ENCODE measurements at regions not wholly inside any gene's neighbourhood (a gene's known extent, or its start where the extent isn't known, plus 50 kb on each side); places are given as distances from the start of the nearest gene placed in this dataset.
"Not testable (repeated sequence)": the region's sequence is repeated elsewhere in the genome, so short reads cannot be mapped to it uniquely, and the experiment has no call there.

DNA sequence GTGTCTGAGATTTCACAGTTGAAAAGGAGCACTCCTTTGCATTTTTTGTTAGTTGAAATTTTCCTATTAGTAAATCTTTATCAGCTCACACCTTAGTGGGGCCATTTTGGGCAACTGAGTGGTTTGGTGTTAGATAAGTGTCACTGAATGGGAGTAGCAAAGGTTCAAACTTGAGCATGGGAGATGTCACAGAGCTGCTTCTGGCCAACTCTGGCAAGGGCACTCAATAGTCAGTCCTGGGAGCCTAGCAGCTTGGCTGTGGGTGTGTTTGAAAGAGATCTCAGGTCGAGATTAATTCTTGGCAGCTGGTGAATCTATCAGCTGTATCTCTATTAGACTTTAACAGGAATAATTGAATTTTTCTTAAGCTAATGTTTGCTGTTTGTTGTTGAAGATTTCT lies 579.3 kb downstream of the EDEM1 start:
- DNase-seq, result no peak

DNA sequence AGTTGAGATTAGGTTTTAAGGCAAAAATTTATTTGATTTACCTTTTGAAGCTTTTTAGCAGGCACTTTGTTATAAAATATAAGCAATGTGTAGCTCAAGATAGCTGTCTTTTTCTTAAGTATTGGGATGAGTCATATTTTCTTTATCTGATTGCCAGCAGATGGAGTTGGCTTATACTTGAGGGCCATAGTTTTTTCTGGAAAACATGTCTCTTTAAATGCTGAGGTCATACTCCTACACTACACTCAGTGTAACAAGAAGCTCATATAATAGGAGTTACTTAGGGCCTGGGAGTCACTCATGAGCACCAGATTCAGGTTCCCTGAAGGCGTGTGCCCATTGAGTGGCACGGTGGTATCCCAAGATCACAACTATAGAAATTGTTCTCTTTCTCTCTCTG lies 579.8 kb downstream of the EDEM1 start:
- DNase-seq, result no peak

DNA sequence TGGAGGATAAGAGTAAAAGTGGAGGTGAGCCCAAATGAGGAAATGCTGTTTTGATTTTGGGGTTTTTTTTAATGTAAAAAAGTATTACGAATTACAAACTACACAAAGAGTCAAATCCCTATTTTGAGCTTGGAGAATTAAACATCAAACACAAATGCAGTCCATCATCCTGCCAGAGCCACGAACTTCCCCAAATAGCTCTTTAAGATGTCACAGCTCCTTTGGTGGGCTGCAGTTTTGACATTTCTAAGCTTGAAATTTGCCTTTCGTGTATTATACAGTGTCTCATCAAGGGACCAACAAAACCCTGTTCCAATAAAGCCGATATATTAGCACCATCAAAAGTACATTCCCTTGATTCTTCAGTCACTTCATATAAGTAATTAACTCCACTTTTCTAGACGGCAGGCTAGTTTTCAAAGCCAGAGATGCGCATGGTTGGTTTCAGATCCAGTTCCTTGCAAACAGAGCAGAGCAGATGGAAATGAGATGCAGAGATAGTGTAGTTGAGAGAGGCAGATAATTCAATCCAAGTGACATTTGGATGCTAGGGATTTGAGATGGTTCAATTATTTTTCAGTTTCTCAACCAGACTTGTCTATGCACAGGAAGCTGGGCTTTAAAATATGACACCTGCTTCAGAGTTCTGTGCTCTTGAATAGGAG lies 580.9 kb downstream of the EDEM1 start:
- no peak for DNase-seq

DNA sequence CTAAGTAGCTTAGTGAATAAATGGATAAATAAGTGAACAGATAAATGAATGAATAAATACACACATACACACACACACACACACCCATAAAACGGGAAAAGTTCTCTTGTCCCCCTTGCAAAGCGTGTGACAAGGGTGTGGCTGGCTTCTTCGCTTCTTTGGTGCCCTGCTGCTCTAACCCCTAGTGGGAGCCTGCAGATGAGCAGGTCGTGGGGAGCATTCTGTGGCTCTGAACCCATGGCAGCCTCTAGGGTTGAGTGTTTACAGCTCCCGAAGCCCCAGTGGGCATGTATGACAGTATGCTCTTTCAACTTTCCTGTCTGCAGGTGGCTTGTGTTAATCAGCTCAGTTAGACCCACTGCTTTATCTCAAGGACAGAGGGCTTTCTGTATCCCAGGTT lies 582.3 kb downstream of the EDEM1 start:
- DNase-seq, result no peak

DNA sequence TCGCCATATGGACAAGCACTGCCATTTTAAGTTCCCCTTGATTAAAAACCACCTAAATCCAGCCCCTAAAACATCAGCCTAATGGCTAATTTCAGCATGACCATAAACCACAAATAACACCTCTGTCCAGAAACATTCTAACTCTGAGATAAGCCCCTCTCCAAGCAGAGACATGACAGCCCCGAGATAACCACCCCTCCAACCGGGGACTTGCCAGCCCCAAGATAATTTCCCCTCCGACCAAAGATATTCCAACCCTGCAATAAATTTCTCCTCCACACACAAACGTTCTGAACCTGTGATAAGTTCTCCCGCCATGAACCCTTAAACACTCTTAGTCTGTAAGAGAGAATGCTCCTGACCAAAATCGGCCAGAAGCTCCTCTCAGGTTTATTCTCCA lies 586.8 kb downstream of the EDEM1 start:
- no peak for DNase-seq

DNA sequence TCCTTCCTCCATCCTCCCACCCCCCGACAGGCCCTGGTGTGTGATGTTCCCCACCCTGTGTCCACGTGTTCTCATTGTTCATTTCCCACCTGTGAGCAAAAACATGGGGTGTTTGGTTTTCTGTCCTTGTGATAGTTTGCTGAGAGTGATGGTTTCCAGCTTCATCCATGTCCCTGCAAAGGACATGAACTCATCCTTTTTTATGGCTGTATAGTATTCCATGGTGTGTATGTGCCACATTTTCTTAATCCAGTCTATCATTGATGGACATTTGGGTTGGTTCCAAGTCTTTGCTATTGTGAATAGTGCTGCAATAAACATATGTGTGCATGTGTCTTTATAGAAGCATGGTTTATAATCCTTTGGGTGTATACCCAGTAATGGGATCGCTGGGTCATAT lies 587.6 kb downstream of the EDEM1 start:
- not testable (repeated sequence) for DNase-seq

DNA sequence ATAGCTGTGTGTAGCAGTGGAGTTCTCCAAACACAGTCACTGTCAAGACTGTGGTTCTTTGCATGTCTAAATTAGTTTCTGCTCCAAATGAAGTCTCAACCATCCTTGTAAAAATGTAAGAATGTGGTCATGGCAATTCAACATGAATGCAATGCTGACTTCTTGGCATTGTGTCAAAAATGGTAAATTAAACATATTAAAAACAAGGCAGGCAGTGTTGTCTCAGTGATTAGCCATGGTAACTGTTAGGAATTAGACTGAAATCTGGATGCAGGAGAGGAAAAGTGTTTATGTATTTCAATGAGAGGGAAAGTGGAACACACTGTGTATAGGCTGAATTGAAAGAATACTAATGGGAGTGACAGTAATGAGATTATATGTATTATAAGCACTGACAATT lies 597.2 kb downstream of the EDEM1 start:
- DNase-seq, result no peak

DNA sequence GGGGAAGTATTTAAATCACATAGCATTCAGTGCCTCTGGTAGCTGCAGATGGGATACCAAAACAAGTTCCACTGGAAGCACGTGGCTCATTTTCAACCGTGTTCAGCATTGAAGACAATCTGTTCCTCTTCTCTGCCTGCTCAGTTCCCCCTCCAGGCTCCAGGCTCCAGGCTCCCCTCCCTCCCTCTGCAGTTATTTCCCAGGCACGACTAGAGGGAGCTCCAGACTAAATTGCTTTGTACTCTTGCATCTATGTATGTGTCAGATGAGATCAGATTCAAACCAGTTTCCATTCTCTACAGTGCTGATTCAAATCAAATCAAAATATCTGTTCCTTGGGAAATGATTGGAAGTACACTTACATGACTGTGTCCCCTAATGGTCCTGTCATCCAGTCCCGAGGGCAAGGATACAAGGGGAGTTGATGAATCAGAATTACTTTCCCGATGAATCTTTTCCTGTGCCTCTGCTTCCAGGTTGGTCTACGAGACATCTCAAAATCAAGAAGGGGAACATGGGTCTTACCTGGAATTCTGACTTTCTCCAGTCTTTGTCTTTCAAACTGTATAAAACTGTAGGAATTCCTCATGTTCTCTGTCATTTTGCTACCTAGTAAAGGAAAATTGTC lies 600.5 kb downstream of the EDEM1 start:
- DNase-seq, result no peak

DNA sequence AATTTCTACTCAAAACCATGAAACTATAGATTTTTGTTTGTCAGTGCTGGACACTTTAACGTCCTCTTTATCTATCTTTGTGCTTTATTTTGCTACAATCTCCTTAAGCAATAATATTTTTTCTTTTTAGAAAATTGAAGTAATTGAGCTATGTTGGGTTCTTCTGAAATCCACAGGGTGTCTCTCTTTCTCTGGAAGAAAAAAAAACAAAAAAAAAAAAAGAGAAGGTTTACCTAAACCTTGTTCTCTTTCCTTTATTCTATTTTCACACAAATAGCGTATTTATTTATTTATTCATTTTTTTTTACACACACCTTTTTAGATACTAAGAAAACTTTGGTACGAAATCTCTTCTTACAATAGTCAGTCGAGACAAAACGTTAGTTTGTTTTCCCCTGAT lies 601.0 kb downstream of the EDEM1 start:
- no peak for DNase-seq

DNA sequence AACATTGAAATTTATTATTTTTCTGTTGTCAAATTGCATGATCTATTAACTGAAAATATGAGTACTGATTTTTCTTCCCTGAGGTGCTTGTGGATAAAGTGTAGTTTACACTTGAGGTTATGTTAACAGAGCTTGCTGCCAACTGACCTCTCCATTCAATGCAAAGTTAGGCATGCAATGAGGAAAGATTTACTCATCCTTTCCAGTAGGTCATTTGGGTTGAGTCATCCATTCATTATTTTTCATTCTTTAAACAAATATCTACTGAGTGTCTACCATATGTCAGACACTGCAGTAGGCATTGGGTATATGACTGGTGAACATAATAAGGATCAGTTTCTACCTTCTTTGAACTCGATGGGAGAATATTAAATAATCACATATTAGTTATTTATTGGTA lies 604.1 kb downstream of the EDEM1 start:
- DNase-seq, result no peak

DNA sequence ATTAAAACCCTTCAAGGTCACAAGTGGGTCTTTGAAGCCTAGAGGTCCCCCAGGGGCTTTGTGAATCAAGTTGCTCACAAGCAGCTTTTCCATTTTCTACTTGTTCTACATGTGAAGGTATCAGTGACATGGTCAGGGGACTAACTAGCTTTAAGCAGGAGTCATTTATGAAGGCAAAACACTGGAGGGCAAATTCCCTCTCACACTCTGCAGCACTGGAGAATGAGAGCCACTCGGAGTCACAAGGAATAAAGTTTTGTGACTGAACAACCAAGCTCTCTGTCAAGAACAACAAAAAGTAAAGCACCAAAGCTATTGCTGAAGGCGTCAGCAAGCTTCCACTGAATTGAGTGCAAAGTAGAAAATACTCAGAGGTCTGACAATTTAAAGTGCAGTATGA lies 609.0 kb downstream of the EDEM1 start:
- no peak for DNase-seq

DNA sequence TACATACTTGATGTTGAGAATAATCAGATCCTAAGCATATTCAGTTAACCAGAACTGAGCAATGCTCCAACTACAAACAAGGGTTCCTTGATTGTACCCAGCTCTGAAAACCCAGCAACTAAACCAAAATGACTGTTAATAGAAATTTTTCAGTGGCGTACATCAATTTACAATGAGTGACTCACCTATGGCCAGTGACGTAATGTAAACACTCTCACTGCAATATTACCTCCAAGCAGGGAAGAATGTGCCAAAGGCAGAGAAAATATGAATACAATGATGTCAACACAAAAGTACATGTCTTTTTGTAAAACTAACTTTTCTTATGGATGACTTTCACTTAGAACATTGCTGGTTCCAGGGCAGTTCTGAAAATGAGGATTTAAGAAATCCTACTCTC lies 611.3 kb downstream of the EDEM1 start:
- no peak for DNase-seq

DNA sequence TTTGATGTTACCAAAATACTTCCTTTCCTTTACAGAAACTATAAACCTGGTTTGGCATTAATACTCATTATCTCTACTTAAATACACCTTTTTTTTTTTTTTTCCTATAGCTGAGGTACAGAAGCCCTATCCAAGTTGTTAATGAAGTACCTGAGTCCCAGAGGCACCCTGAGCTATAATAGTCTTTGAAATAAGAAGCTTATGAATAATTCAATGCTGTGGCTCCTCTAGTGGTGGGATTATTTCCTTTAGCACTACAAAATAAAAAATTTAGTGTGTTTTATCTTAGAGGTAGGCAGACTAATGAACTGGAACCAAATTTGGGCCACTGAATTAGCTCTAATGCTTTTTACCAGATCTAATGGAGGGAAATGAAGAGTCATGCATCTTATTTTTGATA lies 611.9 kb downstream of the EDEM1 start:
- DNase-seq, result no peak

DNA sequence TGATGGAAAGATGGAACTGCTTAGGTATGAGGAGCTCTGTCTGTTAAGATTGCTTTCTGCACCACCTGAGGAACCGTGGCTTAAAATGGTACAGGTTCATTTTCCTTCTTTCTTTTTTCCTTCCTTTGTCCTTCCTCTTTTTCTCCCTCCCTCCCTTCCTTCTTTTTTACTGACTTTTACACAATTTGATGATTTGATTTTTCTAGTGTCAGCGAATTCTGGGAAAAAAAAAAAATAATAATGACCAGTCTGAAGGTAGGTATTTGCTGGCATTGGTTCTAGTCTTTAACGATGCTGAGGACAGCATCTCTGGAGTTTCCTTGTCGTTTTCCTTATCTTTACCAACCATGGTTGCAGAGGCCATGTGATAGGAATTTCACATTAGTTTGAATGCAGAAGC lies 613.5 kb downstream of the EDEM1 start:
- DNase-seq, result no peak

DNA sequence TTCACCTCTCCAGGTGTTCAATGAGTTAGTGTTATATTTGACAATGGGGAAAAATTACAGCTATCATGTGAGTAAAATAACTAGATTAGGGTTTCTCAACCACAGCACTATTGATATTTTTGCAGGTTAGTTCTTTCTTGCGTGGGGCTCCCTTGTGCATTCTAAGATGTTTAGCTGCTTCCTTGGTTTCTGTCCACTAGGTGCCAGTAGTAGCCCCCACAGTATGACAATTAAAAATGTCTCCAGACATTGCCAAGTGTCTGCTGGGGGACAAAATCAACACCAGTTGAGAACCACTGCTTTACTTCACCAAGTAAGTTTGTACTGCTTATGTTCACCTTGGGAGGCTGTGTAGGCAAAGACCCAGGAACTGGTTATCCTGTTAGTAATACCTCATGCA lies 618.7 kb downstream of the EDEM1 start:
- DNase-seq, result no peak

DNA sequence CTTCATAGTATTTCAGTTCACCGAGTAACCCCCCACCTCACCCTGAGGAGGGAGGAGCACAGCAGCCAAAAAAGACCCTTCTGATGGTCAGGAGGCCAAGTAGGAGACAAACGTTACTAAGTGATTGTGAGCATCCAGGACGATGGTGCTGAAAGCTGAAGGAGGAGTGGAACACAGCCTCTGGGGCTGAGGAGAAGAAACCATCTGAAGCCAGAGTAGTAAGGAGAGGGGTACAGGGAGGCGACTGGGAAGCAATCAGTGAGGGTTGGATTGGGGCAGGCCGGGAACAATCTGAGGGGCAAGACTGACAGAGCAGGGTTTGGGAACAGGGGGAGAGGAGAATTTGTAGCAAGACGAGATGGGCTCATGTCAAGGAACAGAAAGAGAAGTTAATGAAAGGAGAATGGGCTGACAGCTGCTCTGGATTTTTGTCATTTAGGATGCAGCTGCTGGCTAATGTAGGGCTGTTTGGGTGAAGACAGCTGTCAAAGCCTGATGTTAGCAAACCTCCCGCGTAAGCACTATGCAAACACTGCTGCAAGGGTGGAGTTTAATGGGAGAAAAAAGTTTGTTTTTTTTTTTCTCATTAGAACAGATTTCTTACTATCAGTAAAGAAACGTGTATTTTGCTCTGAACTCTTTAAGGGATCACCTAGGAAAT lies 622.2 kb downstream of the EDEM1 start:
- DNase-seq, result no peak

DNA sequence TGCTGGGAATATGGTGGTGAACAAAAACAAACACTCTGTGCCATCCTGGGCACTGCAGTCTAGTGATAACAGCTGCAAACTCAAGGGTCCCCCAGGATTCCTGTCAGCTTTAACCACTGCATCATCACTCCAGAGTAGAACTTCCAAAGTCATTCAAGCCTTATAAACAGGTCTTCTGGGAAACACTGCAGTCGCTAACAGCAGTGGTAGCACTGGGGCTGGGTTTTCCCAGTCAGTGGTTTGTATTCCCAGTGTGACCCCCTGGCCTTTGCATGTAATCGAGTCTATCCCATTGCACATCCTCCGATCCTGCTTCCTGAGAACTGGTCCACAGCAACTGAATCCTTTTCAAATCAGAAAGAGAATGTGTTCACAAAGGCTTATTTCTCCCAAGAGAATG lies 623.5 kb downstream of the EDEM1 start:
- no peak for DNase-seq

DNA sequence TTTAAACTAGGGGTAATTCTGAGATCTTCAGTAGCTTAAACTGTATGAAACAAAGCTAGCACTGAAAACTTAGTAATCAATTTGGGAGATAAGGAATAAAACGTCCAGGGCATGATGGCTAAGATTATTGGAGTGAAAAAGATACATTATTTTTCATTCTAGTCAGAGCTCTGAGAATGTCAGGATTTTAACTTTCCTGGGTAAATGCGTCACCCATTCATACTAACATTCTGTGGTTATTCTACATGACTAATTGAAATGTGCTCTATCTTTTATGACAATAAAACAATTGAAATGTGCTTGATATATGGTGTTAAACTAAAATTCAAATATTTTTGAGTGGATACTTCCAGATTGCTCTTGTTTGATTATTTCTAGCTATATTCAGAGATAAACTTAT lies 626.0 kb downstream of the EDEM1 start:
- DNase-seq, result no peak

DNA sequence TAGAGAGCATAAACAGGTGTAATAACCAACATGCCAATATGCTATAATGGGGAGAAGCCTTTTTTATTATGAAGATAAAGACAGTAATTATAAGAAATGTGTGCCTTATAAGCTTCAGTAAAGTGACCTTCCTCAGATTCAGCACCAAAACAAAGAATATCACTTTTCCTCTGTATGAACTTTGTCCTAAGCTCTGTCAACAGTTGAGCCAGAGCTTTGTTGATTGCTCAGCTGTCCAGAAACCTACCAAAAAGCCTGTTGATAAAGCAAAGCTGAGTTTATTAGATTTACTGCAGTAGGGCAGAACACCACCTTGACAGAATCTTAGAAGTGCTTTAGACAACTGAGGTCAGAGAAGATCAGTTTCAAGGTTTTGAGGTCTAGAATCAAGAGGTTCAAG lies 635.3 kb downstream of the EDEM1 start:
- no peak for DNase-seq

DNA sequence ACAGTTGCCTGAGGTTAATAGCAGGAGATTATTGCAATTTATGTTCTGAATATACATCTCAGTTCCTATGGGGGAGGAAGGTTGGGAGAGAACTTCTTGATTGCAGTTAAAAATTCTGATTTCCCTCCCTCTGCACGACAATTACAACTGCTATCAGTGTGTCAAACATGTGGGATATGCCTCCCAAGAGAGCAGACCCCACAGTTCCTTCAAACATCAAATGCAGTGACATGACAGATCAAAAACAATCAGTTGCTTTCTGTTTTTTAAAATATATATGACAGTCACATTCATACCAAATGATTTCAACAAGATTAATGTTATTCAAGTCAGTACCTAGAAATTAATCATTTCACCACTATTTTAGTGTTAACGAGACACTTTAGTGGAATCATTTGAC lies 639.0 kb downstream of the EDEM1 start:
- no peak for DNase-seq

DNA sequence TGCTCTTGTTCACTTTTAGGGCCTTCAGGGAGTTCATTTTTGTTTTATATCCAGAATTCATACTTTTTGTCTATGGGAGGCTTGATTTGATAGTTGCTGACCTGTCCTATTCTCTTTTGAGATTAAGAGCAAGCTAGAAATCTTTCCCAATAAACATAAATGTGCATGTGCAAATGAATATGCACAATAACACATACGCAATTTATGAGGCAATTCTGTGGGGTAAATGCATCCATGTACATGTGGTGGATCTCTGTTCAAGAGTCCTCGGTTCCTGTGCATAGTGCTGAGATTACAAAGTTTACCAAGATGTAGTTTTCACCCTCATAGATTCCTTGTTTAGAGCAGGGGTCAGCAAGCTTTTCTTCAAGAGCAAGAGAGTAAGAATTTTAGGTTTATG lies 640.7 kb downstream of the EDEM1 start:
- DNase-seq, result no peak

DNA sequence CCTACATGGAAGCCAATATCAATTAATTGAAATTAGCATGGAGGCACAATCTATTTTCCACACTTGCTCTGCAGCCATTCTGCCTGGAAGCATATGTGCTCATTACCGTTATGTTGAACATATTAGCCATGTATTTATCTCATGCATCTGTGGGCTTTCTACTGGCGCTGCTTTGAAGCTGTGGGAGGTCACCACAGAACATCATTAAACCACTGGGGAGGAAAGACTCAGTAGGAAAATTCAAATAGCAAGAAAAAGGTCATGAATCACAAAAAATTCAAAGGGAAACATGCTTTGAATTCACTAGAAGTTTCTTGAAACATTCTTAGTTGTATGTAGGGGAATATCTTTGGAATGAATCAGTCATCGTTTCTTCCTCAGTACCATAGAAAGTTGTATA lies 652.5 kb downstream of the EDEM1 start:
- no peak for DNase-seq

DNA sequence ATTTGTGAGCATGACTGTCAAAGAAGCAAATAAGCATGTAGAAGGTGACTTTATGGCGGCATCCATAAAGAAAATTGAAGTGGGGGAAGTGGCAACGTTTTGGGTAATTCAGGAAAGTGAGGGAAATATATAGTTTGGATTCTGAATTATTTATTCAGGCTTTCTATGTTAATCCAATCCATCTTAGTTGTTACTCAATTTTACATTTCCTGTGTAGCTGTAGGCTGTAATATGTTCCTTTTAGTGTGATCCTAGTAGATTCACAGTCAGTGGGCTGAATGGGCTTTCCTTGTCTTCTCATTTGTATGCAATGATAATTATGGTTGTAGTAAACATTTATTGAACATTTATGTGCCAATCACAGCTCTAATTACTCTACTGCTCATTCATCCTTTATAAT lies 654.1 kb downstream of the EDEM1 start:
- no peak for DNase-seq

DNA sequence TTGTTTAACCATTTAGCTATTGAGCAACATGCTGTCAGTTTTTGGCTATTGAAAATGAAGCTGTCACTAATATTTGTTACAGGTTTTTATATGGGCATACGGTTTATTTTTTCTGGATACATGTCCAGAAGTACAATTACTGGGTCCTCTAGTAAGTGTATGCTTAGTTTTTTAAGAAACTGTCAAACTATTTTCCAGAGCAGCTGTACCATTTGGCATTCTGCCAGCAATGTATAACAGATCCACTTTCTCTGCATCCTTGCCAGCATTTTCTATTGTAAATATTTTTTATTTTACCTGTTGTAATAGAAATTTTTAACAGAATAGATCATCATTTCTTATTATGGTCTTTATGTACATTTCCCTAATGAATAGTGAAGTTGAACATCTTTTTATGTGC lies 658.8 kb downstream of the EDEM1 start:
- no peak for DNase-seq

DNA sequence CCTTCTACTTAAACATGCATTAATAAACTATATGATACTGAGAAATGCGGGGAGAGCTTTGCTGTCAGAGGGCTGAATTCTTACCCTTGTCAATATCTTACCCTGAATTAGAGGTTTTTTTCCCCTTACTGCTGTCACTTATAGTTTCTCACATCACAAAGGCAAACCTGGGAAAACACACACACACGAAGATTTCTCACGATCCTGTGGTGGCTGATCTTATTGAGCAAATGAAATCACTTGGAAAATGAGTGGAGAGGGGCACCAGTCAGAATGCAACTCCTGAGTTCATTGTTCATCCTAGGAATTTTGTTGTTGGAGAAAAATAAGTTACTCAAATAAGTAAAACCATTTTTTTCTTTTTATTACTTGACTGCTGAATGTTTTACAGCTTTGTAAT lies 673.6 kb downstream of the EDEM1 start:
- no peak for DNase-seq
